OCI-LY3 (cell line): ENCODE measurements at regions not wholly inside any gene's neighbourhood (a gene's known extent, or its start where the extent isn't known, plus 50 kb on each side); places are given as distances from the start of the nearest gene placed in this dataset.

Experiments used
- EZH2phosphoT487 ChIP-seq: fragments of 200-600 bp; shearing (Covaris generic); IDR thresholded peaks from 2 replicates; pipeline ENCODE4 v1.6.1; 2018; ENCODE audit warnings: antibody characterized with exemption, mixed run types, low read depth
- TF ChIP-seq, protein P1 (sequence below): fragments of 200-600, 300-600 bp; sonication (generic); IDR thresholded peaks from 2 replicates; pipeline ENCODE4 v1.5.1; 2014; ENCODE audit warnings: antibody characterized with exemption, low read length, low read depth

DNA sequence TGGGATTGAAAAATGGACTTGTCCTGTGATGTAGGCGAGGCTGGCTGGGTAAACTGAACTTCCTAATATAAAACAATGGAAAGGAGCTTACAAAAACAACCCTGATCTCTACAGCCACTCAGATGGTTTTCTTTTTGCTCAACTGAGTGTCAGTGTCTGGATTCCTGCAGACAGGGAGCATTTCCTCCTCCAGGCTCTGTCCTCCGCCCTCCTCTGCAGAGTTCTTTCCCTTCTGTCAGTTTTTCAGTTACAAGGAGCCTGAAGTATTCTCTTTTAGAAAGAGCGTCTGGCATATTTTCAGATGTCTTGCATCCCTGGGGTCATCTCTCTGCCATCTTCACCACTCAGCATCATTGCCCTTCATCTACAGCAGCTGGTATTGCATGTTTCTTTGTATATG, 50.0 kb upstream of the PITRM1 start:
- TF ChIP-seq, protein P1, sequence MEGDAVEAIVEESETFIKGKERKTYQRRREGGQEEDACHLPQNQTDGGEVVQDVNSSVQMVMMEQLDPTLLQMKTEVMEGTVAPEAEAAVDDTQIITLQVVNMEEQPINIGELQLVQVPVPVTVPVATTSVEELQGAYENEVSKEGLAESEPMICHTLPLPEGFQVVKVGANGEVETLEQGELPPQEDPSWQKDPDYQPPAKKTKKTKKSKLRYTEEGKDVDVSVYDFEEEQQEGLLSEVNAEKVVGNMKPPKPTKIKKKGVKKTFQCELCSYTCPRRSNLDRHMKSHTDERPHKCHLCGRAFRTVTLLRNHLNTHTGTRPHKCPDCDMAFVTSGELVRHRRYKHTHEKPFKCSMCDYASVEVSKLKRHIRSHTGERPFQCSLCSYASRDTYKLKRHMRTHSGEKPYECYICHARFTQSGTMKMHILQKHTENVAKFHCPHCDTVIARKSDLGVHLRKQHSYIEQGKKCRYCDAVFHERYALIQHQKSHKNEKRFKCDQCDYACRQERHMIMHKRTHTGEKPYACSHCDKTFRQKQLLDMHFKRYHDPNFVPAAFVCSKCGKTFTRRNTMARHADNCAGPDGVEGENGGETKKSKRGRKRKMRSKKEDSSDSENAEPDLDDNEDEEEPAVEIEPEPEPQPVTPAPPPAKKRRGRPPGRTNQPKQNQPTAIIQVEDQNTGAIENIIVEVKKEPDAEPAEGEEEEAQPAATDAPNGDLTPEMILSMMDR: no peak
- no peak for TF ChIP-seq EZH2phosphoT487
